ENCODE measurements at regions not wholly inside any gene's neighbourhood (a gene's known extent, or its start where the extent isn't known, plus 50 kb on each side); places are given as distances from the start of the nearest gene placed in this dataset.

DNA sequence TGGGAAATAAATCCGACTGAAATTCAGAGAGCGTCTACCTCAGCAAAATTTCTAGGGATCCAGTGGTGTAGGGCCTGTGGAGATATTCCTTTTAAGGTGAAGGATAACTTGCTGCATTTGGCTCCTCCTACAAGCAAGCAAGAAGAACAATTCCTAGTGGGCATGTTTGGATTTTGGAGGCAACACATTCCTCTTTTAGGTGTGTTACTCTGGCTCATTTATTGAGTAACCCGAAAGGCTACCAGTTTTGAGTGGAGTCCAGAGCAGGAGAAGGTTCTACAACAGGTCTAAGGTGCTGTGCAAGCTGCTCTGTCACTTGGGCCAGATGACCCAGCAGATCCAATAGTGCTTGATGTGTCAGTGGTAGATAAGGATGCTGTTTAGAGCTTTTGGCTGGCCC lies 862.4 kb upstream of the CDH9 start:
- in situ Hi-C loops (cut with MboI; ENCODE audit: low pct_unique_long_range_greater_than_20kb, low sequenced_read_pairs, unreplicated experiment): no loop called here
- DNase-seq (ENCODE audit: low spot score): no peak
- TF ChIP-seq, protein P1, sequence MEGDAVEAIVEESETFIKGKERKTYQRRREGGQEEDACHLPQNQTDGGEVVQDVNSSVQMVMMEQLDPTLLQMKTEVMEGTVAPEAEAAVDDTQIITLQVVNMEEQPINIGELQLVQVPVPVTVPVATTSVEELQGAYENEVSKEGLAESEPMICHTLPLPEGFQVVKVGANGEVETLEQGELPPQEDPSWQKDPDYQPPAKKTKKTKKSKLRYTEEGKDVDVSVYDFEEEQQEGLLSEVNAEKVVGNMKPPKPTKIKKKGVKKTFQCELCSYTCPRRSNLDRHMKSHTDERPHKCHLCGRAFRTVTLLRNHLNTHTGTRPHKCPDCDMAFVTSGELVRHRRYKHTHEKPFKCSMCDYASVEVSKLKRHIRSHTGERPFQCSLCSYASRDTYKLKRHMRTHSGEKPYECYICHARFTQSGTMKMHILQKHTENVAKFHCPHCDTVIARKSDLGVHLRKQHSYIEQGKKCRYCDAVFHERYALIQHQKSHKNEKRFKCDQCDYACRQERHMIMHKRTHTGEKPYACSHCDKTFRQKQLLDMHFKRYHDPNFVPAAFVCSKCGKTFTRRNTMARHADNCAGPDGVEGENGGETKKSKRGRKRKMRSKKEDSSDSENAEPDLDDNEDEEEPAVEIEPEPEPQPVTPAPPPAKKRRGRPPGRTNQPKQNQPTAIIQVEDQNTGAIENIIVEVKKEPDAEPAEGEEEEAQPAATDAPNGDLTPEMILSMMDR (IDR thresholded peaks at IDR 0.05; ENCODE audit: extremely low read depth, insufficient read depth, missing control alignments): no peak

DNA sequence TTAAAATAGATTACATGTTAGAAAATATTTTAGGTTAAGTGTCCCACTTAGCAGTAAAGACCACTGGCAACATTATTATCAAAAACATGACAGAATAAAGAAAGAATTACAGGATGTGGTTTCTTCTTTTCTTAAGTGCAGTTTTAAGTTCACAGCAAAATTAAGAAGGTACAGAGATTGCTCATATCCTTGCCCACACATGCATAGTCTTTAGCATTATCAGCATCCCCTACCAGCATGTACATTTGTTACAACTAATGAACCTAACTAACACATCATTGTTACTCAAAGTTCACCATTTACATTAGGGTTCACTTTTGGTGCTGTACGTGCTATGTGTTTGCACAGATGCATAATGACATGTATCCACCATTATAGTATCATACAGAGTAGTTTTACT lies 837.7 kb upstream of the CDH9 start:
- in situ Hi-C loops (cut with MboI; ENCODE audit: low pct_unique_long_range_greater_than_20kb, low sequenced_read_pairs, unreplicated experiment): no loop called here
- DNase-seq (ENCODE audit: low spot score): no peak
- TF ChIP-seq, protein P1 (IDR thresholded peaks at IDR 0.05; ENCODE audit: extremely low read depth, insufficient read depth, missing control alignments): no peak

DNA sequence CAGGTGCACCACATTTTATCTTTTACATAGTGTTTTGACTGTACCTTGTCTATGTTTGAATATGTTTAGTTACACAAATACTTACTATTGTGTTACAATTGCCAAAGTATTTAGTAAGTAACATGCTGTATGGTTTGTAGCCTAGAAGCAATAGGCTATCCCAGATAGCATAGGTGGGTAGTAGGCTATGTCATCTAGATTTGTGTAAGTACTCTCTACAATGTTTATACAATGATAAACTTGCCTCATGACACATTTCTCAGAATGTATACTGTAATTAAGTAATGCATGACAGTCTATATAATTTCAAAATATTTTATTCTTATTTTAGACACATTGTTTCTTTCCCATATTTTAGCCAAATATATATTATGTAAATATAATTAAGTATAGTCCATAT lies 836.8 kb upstream of the CDH9 start:
- in situ Hi-C loops (cut with MboI; ENCODE audit: low pct_unique_long_range_greater_than_20kb, low sequenced_read_pairs, unreplicated experiment): no loop called here
- DNase-seq (ENCODE audit: low spot score): no peak
- TF ChIP-seq, protein P1 (IDR thresholded peaks at IDR 0.05; ENCODE audit: extremely low read depth, insufficient read depth, missing control alignments): no peak

DNA sequence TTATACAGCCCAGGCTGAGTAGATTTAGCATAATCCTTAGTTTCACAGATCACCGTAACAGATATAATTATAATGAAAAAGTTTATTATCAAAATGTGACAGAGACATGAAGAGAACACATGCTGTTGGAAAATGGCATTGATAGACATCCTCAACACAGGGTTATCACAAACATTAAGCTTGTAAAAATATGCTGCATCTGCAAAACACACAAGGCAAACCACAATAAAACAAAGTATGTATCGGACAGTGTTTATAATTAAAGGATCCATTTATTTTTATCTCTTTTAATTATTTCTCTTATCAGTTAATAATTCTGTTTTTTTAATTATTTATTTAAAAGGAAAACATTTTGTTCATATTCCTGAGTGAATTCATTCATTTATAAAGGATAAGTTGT lies 829.9 kb upstream of the CDH9 start:
- in situ Hi-C loops (cut with MboI; ENCODE audit: low pct_unique_long_range_greater_than_20kb, low sequenced_read_pairs, unreplicated experiment): no loop called here
- TF ChIP-seq, protein P1 (IDR thresholded peaks at IDR 0.05; ENCODE audit: extremely low read depth, insufficient read depth, missing control alignments): no peak

DNA sequence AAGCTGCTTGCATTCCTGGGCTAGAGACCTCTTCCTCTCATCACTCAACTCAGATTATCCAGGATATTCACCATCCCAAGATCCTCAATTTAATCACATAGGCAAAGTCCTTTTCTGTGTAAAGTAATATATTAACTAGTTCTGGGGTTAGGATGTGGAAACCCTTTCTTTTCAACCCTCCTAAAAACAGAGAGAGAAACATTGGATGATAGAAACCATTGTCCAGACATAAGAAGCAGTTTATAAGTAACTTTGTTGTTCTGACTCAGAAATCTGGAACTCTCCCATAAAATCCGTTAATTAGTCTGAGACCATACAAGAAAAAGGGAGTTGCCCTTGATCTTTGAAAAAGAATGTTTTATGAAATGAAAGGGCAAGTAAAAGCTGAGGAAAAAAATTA lies 817.1 kb upstream of the CDH9 start:
- in situ Hi-C loops (cut with MboI; ENCODE audit: low pct_unique_long_range_greater_than_20kb, low sequenced_read_pairs, unreplicated experiment): no loop called here
- TF ChIP-seq, protein P1 (IDR thresholded peaks at IDR 0.05; ENCODE audit: extremely low read depth, insufficient read depth, missing control alignments): no peak
- no peak for DNase-seq (ENCODE audit: low spot score)

More for the DNA sequence above, 829.9 kb upstream of the CDH9 start:
- no peak for DNase-seq (ENCODE audit: low spot score)

DNA sequence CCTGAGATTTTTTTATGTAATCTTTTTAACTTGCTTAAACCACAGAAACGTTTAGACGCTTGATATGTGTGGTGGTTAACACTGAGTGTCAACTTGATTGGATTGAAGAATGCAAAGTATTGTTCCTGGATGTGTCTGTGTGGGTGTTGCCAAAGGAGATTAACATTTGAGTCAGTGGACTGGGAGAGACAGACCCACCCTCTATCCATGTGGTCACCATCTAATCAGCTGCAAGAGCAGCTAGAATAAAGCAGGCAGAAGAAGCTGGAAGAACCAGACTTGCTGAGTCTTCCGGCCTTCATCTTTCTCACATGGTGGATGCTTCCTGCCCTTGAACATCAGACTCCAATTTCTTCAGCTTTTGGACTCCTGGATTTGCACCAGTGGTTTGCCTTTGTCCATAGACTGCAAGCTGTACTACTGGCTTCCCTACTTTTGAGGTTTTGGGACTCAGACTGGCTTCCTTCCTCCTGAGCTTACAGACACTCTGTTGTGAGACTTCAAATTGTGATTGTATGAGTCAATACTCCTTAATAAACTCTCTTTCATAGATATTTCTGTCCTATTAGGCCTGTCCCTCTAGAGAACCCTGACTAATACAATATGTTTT lies 816.0 kb upstream of the CDH9 start:
- no peak for DNase-seq (ENCODE audit: low spot score)
- in situ Hi-C loops (cut with MboI; ENCODE audit: low pct_unique_long_range_greater_than_20kb, low sequenced_read_pairs, unreplicated experiment): no loop called here
- TF ChIP-seq, protein P1 (IDR thresholded peaks at IDR 0.05; ENCODE audit: extremely low read depth, insufficient read depth, missing control alignments): no peak
